ENCODE measurements at regions not wholly inside any gene's neighbourhood (a gene's known extent, or its start where the extent isn't known, plus 50 kb on each side); places are given as distances from the start of the nearest gene placed in this dataset.
"Not testable (repeated sequence)": the region's sequence is repeated elsewhere in the genome, so short reads cannot be mapped to it uniquely, and the experiment has no call there.

- H3K27me3 ChIP-seq (ENCODE audit: insufficient read depth, low read length) = peaks cover 21% of the 10 kb centered on the region
- H3K27ac ChIP-seq (ENCODE audit: low read depth, low read length) = no peak overlapping the region
- peaks cover 7% of the 10 kb centered on the region for H3K4me1 ChIP-seq (ENCODE audit: control insufficient read depth, insufficient read depth, low read length, unreplicated experiment)
- H3K79me2 ChIP-seq (ENCODE audit: control insufficient read depth, insufficient read depth, low read length, unreplicated experiment) = no peaks in the 10 kb centered on the region
- H3K4me3 ChIP-seq (ENCODE audit: low read depth, low read length) = no peak overlapping the region
- no peak overlapping the region for H2AFZ ChIP-seq (ENCODE audit: low read length, unreplicated experiment)
- H3K36me3 ChIP-seq (ENCODE audit: insufficient read depth, low read length) = no peaks in the 10 kb centered on the region
Measured at GRCh38 chr5:154589511-154589910, 111.5 kb upstream of the HAND1 start.

- H3K4me3 ChIP-seq (ENCODE audit: low read depth, low read length); H3K36me3 ChIP-seq (ENCODE audit: insufficient read depth, low read length); H3K79me2 ChIP-seq (ENCODE audit: control insufficient read depth, insufficient read depth, low read length, unreplicated experiment); H3K4me1 ChIP-seq (ENCODE audit: control insufficient read depth, insufficient read depth, low read length, unreplicated experiment); H2AFZ ChIP-seq (ENCODE audit: low read length, unreplicated experiment); H3K27ac ChIP-seq (ENCODE audit: low read depth, low read length): not testable (repeated sequence)
- H3K27me3 ChIP-seq (ENCODE audit: insufficient read depth, low read length) = peaks cover 26% of the 10 kb centered on the region
Measured at GRCh38 chr5:154588833-154589425, 110.9 kb upstream of the HAND1 start.

GRCh38 chr5:154588091-154588774, 110.2 kb upstream of the HAND1 start:
- Histone ChIP-seq H3K27ac (ENCODE audit: low read depth, low read length) (no peak overlapping the region), H3K36me3 (ENCODE audit: insufficient read depth, low read length) (no peaks in the 10 kb centered on the region), H3K4me1 (ENCODE audit: control insufficient read depth, insufficient read depth, low read length, unreplicated experiment) (peaks cover 4% of the 10 kb centered on the region), H2AFZ (ENCODE audit: low read length, unreplicated experiment) (no peak overlapping the region), H3K79me2 (ENCODE audit: control insufficient read depth, insufficient read depth, low read length, unreplicated experiment) (no peaks in the 10 kb centered on the region), H3K27me3 (ENCODE audit: insufficient read depth, low read length) (peaks cover 26% of the 10 kb centered on the region), H3K4me3 (ENCODE audit: low read depth, low read length) (no peak overlapping the region)

- H3K79me2 ChIP-seq (ENCODE audit: control insufficient read depth, insufficient read depth, low read length, unreplicated experiment) = no peaks in the 10 kb centered on the region
- H2AFZ ChIP-seq (ENCODE audit: low read length, unreplicated experiment) = no peak overlapping the region
- H3K4me3 ChIP-seq (ENCODE audit: low read depth, low read length) = no peak overlapping the region
- no peaks in the 10 kb centered on the region for H3K4me1 ChIP-seq (ENCODE audit: control insufficient read depth, insufficient read depth, low read length, unreplicated experiment)
- H3K36me3 ChIP-seq (ENCODE audit: insufficient read depth, low read length) = no peaks in the 10 kb centered on the region
- H3K27ac ChIP-seq (ENCODE audit: low read depth, low read length) = no peak overlapping the region
- peaks cover 33% of the 10 kb centered on the region for H3K27me3 ChIP-seq (ENCODE audit: insufficient read depth, low read length)
Measured at GRCh38 chr5:154587123-154588026, 109.3 kb upstream of the HAND1 start.

GRCh38 chr5:154583671-154584177, 105.7 kb upstream of the HAND1 start:
- Histone ChIP-seq H3K4me1 (ENCODE audit: control insufficient read depth, insufficient read depth, low read length, unreplicated experiment) (no peaks in the 10 kb centered on the region), H2AFZ (ENCODE audit: low read length, unreplicated experiment) (no peak overlapping the region), H3K27ac (ENCODE audit: low read depth, low read length) (no peak overlapping the region), H3K27me3 (ENCODE audit: insufficient read depth, low read length) (peaks cover 38% of the 10 kb centered on the region), H3K4me3 (ENCODE audit: low read depth, low read length) (no peak overlapping the region), H3K36me3 (ENCODE audit: insufficient read depth, low read length) (no peaks in the 10 kb centered on the region), H3K79me2 (ENCODE audit: control insufficient read depth, insufficient read depth, low read length, unreplicated experiment) (no peaks in the 10 kb centered on the region)

GRCh38 chr5:154580422-154580821, 102.4 kb upstream of the HAND1 start:
- H3K4me1 ChIP-seq (ENCODE audit: control insufficient read depth, insufficient read depth, low read length, unreplicated experiment) = no peaks in the 10 kb centered on the region
- no peak overlapping the region for H3K4me3 ChIP-seq (ENCODE audit: low read depth, low read length)
- no peaks in the 10 kb centered on the region for H3K79me2 ChIP-seq (ENCODE audit: control insufficient read depth, insufficient read depth, low read length, unreplicated experiment)
- no peak overlapping the region for H2AFZ ChIP-seq (ENCODE audit: low read length, unreplicated experiment)
- H3K27ac ChIP-seq (ENCODE audit: low read depth, low read length) = no peak overlapping the region
- peaks cover 33% of the 10 kb centered on the region for H3K27me3 ChIP-seq (ENCODE audit: insufficient read depth, low read length)
- H3K36me3 ChIP-seq (ENCODE audit: insufficient read depth, low read length) = no peaks in the 10 kb centered on the region

- Histone ChIP-seq H3K27me3 (ENCODE audit: insufficient read depth, low read length) (peaks cover 34% of the 10 kb centered on the region), H3K4me3 (ENCODE audit: low read depth, low read length) (no peak overlapping the region), H3K4me1 (ENCODE audit: control insufficient read depth, insufficient read depth, low read length, unreplicated experiment) (no peaks in the 10 kb centered on the region), H3K36me3 (ENCODE audit: insufficient read depth, low read length) (no peaks in the 10 kb centered on the region), H3K79me2 (ENCODE audit: control insufficient read depth, insufficient read depth, low read length, unreplicated experiment) (no peaks in the 10 kb centered on the region), H2AFZ (ENCODE audit: low read length, unreplicated experiment) (no peak overlapping the region), H3K27ac (ENCODE audit: low read depth, low read length) (no peak overlapping the region)
Measured at GRCh38 chr5:154577416-154577815, 99.4 kb upstream of the HAND1 start.

GRCh38 chr5:154576429-154576806, 98.4 kb upstream of the HAND1 start:
- no peak overlapping the region for H3K4me3 ChIP-seq (ENCODE audit: low read depth, low read length)
- no peaks in the 10 kb centered on the region for H3K4me1 ChIP-seq (ENCODE audit: control insufficient read depth, insufficient read depth, low read length, unreplicated experiment)
- no peaks in the 10 kb centered on the region for H3K36me3 ChIP-seq (ENCODE audit: insufficient read depth, low read length)
- no peaks in the 10 kb centered on the region for H3K79me2 ChIP-seq (ENCODE audit: control insufficient read depth, insufficient read depth, low read length, unreplicated experiment)
- H3K27me3 ChIP-seq (ENCODE audit: insufficient read depth, low read length) = peaks cover 30% of the 10 kb centered on the region
- no peak overlapping the region for H2AFZ ChIP-seq (ENCODE audit: low read length, unreplicated experiment)
- H3K27ac ChIP-seq (ENCODE audit: low read depth, low read length) = no peak overlapping the region

- H3K4me1 ChIP-seq (ENCODE audit: control insufficient read depth, insufficient read depth, low read length, unreplicated experiment) = no peaks in the 10 kb centered on the region
- no peak overlapping the region for H3K27ac ChIP-seq (ENCODE audit: low read depth, low read length)
- H3K4me3 ChIP-seq (ENCODE audit: low read depth, low read length) = no peak overlapping the region
- H3K36me3 ChIP-seq (ENCODE audit: insufficient read depth, low read length) = no peaks in the 10 kb centered on the region
- no peak overlapping the region for H2AFZ ChIP-seq (ENCODE audit: low read length, unreplicated experiment)
- peaks cover 30% of the 10 kb centered on the region for H3K27me3 ChIP-seq (ENCODE audit: insufficient read depth, low read length)
- H3K79me2 ChIP-seq (ENCODE audit: control insufficient read depth, insufficient read depth, low read length, unreplicated experiment) = no peaks in the 10 kb centered on the region
Measured at GRCh38 chr5:154575546-154576428, 97.8 kb upstream of the HAND1 start.

- Histone ChIP-seq H3K4me1 (ENCODE audit: control insufficient read depth, insufficient read depth, low read length, unreplicated experiment) (no peaks in the 10 kb centered on the region), H3K27me3 (ENCODE audit: insufficient read depth, low read length) (peaks cover 30% of the 10 kb centered on the region), H3K4me3 (ENCODE audit: low read depth, low read length) (no peak overlapping the region), H2AFZ (ENCODE audit: low read length, unreplicated experiment) (no peak overlapping the region), H3K79me2 (ENCODE audit: control insufficient read depth, insufficient read depth, low read length, unreplicated experiment) (no peaks in the 10 kb centered on the region), H3K27ac (ENCODE audit: low read depth, low read length) (no peak overlapping the region), H3K36me3 (ENCODE audit: insufficient read depth, low read length) (no peaks in the 10 kb centered on the region)
Measured at GRCh38 chr5:154573011-154573410, 95.0 kb upstream of the HAND1 start.

All from ACC112 (cell line).